DMS114 treated with DMSO at 0.1 percent for 48 hours (cell line): ENCODE measurements at regions not wholly inside any gene's neighbourhood (a gene's known extent, or its start where the extent isn't known, plus 50 kb on each side); places are given as distances from the start of the nearest gene placed in this dataset.
"Not testable (repeated sequence)": the region's sequence is repeated elsewhere in the genome, so short reads cannot be mapped to it uniquely, and the experiment has no call there.

ENCODE experiments used
- DNase-seq: peaks from one replicate; lab custom pipeline; 2025; ENCODE audit not compliant: unreplicated experiment; lab: John Stamatoyannopoulos, UW

DNA sequence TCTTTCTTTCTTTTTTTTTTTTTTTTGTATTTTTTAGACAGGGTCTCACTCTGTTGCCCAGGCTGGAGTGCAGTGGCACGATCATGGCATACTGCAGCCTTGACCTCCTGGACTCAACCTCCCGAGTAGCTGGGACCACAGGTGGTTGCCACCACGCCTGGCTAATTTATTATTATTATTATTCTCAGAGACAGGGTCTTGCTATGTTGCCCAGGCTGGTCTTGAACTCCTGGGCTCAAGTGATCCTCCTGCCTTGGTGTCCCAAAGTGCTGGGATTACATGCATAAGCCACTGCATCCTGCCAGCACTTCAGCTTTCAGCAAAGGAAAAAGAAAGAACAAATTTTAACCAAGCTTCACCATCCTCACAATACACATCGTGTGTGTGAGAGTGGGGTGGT, 97.9 kb upstream of the SERBP1 start:
- no peak for DNase-seq

GRCh38 chr1:67530071-67530470, 99.9 kb upstream of the SERBP1 start:
- no peak for DNase-seq

DNA sequence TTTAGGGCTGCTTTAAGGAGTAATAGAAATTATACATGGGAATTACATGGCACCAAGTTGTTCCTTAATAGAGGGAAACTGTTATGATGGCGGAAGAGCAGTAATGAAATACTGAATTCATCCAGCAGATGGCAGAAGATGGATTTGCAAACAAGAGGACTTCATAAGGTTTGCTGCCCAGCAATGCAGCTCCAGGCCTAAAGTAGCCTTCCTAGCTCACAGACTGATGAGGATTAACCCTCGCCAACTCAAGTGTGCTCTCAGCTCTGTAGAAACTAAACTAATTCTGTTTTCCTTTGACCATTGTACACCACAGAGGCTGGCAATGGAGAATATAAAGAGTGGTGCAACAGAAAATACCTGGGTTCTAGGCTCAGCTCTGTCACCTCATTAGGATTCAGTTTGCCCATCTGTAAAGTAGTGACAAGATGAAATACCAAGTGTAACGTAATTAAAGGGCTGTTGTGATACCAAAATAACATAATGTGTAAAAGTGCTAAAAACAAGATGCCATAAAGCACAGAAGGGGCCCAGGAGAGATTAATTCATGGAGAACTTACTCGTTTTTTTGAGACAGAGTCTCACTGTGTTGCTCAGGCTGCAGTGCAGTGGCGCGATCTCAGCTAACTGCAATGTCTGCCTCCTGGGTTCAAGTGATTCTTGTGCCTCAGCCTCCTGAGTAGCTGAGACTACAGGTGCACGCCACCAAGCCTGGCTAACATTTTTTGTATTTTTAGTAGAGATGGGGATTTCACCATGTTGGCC, 102.4 kb upstream of the SERBP1 start:
- peak; percentile 77 for DNase-seq

- no peak for DNase-seq
These were observed 104.4 kb upstream of the SERBP1 start for GRCh38 chr1:67534627-67535065.

GRCh38 chr1:67535474-67535873, 105.3 kb upstream of the SERBP1 start:
- DNase-seq: peak; percentile 15

DNA sequence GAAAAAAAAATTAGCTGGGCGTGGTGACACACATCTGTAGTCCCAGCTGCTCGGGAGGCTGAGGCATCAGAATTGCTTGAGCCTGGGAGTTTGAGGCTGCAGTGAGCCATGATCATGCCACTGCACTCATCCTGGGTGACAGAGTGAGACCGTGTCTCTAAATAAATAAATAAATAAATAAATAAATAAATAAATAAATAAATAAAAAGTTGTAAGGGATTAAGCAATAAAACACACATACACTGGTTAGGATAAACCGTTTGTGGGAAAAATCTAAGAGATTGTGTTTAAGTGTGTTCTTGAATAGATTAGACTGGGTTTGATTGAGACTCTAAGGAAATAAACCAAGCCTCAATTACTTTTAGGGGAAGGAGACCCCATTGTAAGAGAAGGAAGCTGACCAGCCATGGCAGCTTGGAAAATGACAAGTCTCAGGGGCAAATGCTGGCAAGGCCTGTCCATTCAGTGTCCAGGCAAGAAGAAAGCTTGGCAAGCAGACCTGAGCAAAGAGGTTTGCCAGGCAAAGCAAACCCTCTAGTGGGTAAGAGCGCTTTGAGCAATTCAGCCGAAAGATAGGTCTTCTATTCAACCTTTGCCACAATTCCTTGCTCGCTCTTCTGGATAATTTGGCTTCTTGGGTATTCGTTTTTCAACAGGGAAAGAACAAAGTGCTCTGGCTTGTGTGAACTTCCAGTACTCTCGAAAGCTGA, 106.9 kb upstream of the SERBP1 start:
- DNase-seq: no peak

DNA sequence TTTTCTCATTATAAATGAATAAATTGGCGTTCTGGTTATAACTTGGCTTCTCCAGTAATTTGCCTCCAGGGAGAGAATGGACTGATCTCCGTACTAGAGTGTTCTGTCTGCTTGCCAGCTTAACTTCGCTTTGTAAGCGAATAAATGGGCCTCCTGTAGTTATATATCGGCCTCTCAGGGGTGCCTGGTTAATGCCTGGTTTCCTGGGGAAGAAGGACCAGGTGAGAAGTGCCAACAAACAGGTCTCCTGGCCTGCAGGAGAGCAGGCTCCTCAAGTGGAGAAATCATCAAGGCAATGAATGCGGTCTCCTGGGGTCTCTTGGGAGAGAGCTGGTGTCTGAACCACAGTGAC, 107.4 kb upstream of the SERBP1 start:
- DNase-seq: no peak

DNA sequence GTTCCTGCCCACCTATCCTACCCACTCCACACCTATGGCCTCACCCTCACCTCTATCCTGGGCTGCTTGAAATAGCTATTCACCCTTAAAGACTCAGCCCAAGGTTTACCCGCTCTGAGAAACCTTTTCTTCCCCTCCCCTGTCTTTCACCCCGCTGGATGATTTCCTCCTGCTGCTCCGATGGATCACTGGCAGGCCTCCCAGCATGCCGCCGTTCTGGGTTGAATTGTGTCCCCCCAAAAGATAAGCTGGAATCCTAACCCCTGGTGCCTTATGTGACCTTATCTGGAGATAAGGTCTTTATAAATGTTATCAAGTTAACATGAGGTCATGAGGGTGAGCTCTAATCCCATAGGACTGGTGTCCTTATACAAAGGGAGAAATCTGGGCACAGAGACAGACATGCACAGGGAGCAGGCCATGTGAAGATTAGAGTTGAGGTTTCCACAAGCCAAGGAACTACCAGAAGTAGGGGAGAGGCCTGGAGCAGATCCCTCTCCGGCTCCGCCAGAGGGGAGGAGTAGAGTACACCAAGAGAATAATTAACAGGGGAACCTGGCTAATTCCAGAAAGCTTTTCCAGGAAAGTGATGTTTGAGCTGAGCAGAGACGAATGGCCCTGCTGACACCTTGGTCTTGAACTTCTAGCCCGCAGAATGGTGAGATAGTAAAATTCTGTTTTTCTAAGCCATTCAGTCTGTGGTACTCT, 110.0 kb upstream of the SERBP1 start:
- DNase-seq: no peak

- no peak for DNase-seq
These were observed 110.5 kb upstream of the SERBP1 start for GRCh38 chr1:67540733-67541125.

GRCh38 chr1:67542747-67543146, 112.5 kb upstream of the SERBP1 start:
- DNase-seq: no peak

- no peak for DNase-seq
These were observed 114.7 kb upstream of the SERBP1 start for GRCh38 chr1:67544921-67545320.

- no peak for DNase-seq
These were observed 115.2 kb upstream of the SERBP1 start for GRCh38 chr1:67545364-67545763.

DNA sequence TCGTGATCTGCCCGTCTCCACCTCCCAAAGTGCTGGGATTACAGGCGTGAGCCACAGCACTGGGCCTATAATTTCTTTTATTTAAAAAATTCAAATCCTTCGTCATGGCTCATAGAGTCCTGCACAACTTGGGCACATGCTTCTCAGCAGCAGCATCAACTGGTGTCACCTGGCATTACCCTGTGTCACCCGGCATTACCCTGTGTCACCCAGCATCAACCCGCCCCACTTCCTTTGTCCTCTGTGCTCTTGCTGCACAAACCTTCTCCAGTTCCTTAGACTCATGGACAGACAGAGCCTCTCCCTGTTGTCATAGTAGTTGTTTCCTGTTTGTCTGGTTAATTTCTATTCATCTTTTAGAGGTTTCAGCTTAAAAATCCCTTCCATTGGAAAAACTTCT, 121.2 kb upstream of the SERBP1 start:
- no peak for DNase-seq

DNA sequence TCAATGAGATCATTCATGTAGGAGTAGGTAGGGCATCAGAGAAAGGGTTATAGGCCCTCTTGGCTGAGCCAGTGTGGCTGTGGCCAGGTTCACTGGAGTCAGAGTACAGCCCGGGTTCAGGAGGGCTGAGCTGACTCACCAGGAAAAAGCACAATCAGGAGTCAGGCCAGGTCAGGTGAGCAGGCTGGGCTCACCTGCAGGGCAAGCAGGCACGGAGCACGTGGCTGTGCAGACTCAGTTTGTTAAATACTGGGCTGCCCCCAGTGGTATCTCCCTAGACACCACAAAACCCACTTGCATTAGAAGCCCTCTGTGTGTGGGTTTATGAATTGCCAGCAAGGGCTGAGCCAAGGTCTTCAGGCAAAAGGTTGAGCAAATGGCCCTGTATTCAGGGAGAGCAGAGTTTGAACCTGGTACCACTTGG, 122.1 kb upstream of the SERBP1 start:
- DNase-seq: no peak

- not testable (repeated sequence) for DNase-seq
These were observed 124.0 kb upstream of the SERBP1 start for GRCh38 chr1:67554204-67554603.

- no peak for DNase-seq
These were observed 125.5 kb upstream of the SERBP1 start for GRCh38 chr1:67555461-67556296.

GRCh38 chr1:67556297-67556900, 126.2 kb upstream of the SERBP1 start:
- DNase-seq: no peak

GRCh38 chr1:67557696-67558448, 127.1 kb upstream of the GADD45A start:
- DNase-seq: no peak

GRCh38 chr1:67558449-67559193, 126.4 kb upstream of the GADD45A start:
- no peak for DNase-seq
